ENCODE measurements at regions not wholly inside any gene's neighbourhood (a gene's known extent, or its start where the extent isn't known, plus 50 kb on each side); places are given as distances from the start of the nearest gene placed in this dataset.

GRCh38 chr1:109840011-109840629, 70.5 kb upstream of the CSF1 start:
- TF ChIP-seq, protein P1, sequence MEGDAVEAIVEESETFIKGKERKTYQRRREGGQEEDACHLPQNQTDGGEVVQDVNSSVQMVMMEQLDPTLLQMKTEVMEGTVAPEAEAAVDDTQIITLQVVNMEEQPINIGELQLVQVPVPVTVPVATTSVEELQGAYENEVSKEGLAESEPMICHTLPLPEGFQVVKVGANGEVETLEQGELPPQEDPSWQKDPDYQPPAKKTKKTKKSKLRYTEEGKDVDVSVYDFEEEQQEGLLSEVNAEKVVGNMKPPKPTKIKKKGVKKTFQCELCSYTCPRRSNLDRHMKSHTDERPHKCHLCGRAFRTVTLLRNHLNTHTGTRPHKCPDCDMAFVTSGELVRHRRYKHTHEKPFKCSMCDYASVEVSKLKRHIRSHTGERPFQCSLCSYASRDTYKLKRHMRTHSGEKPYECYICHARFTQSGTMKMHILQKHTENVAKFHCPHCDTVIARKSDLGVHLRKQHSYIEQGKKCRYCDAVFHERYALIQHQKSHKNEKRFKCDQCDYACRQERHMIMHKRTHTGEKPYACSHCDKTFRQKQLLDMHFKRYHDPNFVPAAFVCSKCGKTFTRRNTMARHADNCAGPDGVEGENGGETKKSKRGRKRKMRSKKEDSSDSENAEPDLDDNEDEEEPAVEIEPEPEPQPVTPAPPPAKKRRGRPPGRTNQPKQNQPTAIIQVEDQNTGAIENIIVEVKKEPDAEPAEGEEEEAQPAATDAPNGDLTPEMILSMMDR (IDR thresholded peaks at IDR 0.05): no peak
- no peak for TF ChIP-seq POLR2A (IDR thresholded peaks at IDR 0.05)
